ENCODE measurements at regions not wholly inside any gene's neighbourhood (a gene's known extent, or its start where the extent isn't known, plus 50 kb on each side); places are given as distances from the start of the nearest gene placed in this dataset.

DNA sequence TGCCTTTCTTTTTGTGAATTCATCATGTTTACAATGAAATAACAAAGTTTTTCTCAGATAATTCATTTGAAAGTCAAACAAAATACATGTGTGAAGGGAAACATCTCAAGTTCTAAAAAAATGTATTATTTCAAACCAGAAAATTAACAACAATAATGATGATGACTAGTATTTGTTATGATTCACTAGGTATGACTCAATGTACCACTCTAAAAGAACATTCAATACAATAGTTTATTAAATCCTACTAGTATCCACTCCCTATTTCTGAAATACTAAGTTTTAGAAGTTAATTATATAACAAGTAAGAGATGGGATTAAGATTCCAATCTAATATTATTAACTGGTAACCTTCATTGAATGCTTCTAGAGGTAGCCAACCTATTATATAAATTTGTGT is 1444.8 kb upstream of the CDH8 start:
- CTCF ChIA-PET, result no interaction called here
- Histone ChIP-seq H3K27ac (ENCODE audit: low read length) (no peak overlapping the region), H3K9me3 (ENCODE audit: control insufficient read depth, insufficient read depth, low read depth, low read length) (no peaks in the 10 kb centered on the region), H3K4me1 (ENCODE audit: control insufficient read depth, insufficient read depth, low read length) (no peaks in the 10 kb centered on the region), H3K36me3 (ENCODE audit: control insufficient read depth, insufficient read depth, low read length) (no peaks in the 10 kb centered on the region), H3K27me3 (ENCODE audit: control insufficient read depth, insufficient read depth, low read length) (no peaks in the 10 kb centered on the region), H3K4me3 (ENCODE audit: low read depth in 2 of 2, low read length in 2 of 2) (no peak overlapping the region)
- TF ChIP-seq POLR2AphosphoS5 (IDR thresholded peaks at IDR 0.05; ENCODE audit: low read depth, low read length) (no peak), TCF7L2 (IDR thresholded peaks at IDR 0.05; ENCODE audit: low read depth, low read length) (no peak), REST (IDR thresholded peaks at IDR 0.05; ENCODE audit: insufficient read depth in 1 of 2, low read depth in 2 of 2, low read length in 1 of 2) (no peak), SIN3A (IDR thresholded peaks at IDR 0.05; ENCODE audit: borderline replicate concordance, insufficient read depth, low read depth, low read length) (no peak)
- TF ChIP-seq, protein P1, sequence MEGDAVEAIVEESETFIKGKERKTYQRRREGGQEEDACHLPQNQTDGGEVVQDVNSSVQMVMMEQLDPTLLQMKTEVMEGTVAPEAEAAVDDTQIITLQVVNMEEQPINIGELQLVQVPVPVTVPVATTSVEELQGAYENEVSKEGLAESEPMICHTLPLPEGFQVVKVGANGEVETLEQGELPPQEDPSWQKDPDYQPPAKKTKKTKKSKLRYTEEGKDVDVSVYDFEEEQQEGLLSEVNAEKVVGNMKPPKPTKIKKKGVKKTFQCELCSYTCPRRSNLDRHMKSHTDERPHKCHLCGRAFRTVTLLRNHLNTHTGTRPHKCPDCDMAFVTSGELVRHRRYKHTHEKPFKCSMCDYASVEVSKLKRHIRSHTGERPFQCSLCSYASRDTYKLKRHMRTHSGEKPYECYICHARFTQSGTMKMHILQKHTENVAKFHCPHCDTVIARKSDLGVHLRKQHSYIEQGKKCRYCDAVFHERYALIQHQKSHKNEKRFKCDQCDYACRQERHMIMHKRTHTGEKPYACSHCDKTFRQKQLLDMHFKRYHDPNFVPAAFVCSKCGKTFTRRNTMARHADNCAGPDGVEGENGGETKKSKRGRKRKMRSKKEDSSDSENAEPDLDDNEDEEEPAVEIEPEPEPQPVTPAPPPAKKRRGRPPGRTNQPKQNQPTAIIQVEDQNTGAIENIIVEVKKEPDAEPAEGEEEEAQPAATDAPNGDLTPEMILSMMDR (IDR thresholded peaks at IDR 0.05), result no peak
- in situ Hi-C loops (cut with HindIII; ENCODE audit: low pct_unique_long_range_greater_than_20kb, low sequenced_read_pairs), result no loop called here
- intact Hi-C loops (cut with micrococcal nuclease; ENCODE audit: unreplicated experiment), result no loop called here
- no TSS peak for BruUV-seq (replicated peaks)
- POLR2A ChIA-PET, result no interaction called here
- no peak for ATAC-seq
- no peak for DNase-seq (ENCODE audit: low read depth, low spot score)

DNA sequence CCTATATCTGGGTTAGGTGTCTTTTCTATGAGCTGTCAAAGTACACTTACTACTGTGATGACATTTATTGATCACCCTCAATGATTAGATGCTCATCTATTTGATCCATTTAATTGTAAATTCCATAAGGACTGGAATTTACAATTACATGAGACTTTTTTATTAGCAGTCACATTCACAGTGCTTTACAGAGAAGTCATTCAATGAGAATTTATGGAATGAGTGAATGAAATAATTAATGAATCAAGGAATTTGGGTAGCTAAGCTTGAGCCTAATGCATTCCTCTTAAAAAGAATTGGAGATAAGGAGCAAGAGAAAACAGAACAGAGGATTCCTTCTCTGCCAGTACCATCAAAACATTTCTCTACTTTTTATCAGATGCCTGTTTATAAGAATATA is 1437.5 kb upstream of the CDH8 start:
- intact Hi-C loops (cut with micrococcal nuclease; ENCODE audit: unreplicated experiment), result no loop called here
- ChIA-PET POLR2A (no interaction called here), CTCF (no interaction called here)
- Histone ChIP-seq H3K4me3 (ENCODE audit: low read depth in 2 of 2, low read length in 2 of 2) (no peak overlapping the region), H3K27me3 (ENCODE audit: control insufficient read depth, insufficient read depth, low read length) (no peaks in the 10 kb centered on the region), H3K36me3 (ENCODE audit: control insufficient read depth, insufficient read depth, low read length) (no peaks in the 10 kb centered on the region), H3K9me3 (ENCODE audit: control insufficient read depth, insufficient read depth, low read depth, low read length) (no peaks in the 10 kb centered on the region), H3K27ac (ENCODE audit: low read length) (no peak overlapping the region), H3K4me1 (ENCODE audit: control insufficient read depth, insufficient read depth, low read length) (no peaks in the 10 kb centered on the region)
- ATAC-seq, result no peak
- TF ChIP-seq TCF7L2 (IDR thresholded peaks at IDR 0.05; ENCODE audit: low read depth, low read length) (no peak), SIN3A (IDR thresholded peaks at IDR 0.05; ENCODE audit: borderline replicate concordance, insufficient read depth, low read depth, low read length) (no peak), REST (IDR thresholded peaks at IDR 0.05; ENCODE audit: insufficient read depth in 1 of 2, low read depth in 2 of 2, low read length in 1 of 2) (no peak), POLR2AphosphoS5 (IDR thresholded peaks at IDR 0.05; ENCODE audit: low read depth, low read length) (no peak)
- TF ChIP-seq, protein P1 (IDR thresholded peaks at IDR 0.05), result no peak
- no peak for DNase-seq (ENCODE audit: low read depth, low spot score)
- in situ Hi-C loops (cut with HindIII; ENCODE audit: low pct_unique_long_range_greater_than_20kb, low sequenced_read_pairs), result no loop called here
- no TSS peak for BruUV-seq (replicated peaks)
